GM12878 (cell line): ENCODE measurements at regions not wholly inside any gene's neighbourhood (a gene's known extent, or its start where the extent isn't known, plus 50 kb on each side); places are given as distances from the start of the nearest gene placed in this dataset.

Experiments used
- ATAC-seq: fragments of 200-7000 bp; cut with Tn5 transposase; 3 replicates; pipeline ENCODE4 v1.9.1; 2020; ENCODE audit warnings: mild to moderate bottlenecking, moderate library complexity
- BruUV-seq: library from RNA; stranded (reverse); fragments of 400-500 nt; replicated peaks from 2 replicates; lab custom pipeline; 2021; lab: Mats Ljungman, UMichigan
- CTCF ChIA-PET: fragments of 300-600 bp; sonication (Branson Sonifier 250); formaldehyde crosslinking; extraction: SDS; loops from one replicate; lab custom pipeline; 2021; ENCODE audit warnings: inconsistent platforms; lab: Yijun Ruan, JAX
- POLR2A ChIA-PET: fragments of 350-600 bp; formaldehyde crosslinking; extraction: SDS; loops from one replicate; lab custom pipeline; 2021; ENCODE audit warnings: inconsistent platforms; lab: Charles Lee
- RAD21 ChIA-PET: fragments of 300-600 bp; sonication (Branson Sonifier 250); formaldehyde crosslinking; loops from one replicate; lab custom pipeline; 2023; ENCODE audit warnings: antibody characterized with exemption; ENCODE audit not compliant: unreplicated experiment; lab: Charles Lee
- SMC1A ChIA-PET: fragments of 300-600 bp; sonication (Branson Sonifier 250); formaldehyde crosslinking; loops from one replicate; lab custom pipeline; 2023; ENCODE audit not compliant: unreplicated experiment, uncharacterized antibody; lab: Charles Lee
- DNase-seq: peaks from one replicate; pipeline ENCODE4 v3.0.0-alpha.2; 2011; ENCODE audit warnings: low read depth, low spot score
- FAIRE-seq: peaks from 3 replicates; lab custom pipeline; 2011; peaks lifted over from hg19 to GRCh38; lab: Jason Lieb, UNC
- H2AFZ ChIP-seq: 2 replicates; pipeline ENCODE4 v1.6.0; 2011; ENCODE audit warnings: low read depth, low read length, control low read depth; ENCODE audit not compliant: control insufficient read depth
- H3K27ac ChIP-seq: 2 replicates; pipeline ENCODE4 v1.5.1; 2011; ENCODE audit warnings: control low read depth; ENCODE audit not compliant: control insufficient read depth, insufficient read depth
- H3K27me3 ChIP-seq, 2 experiments: replicated peaks in 1 of 2; 2 replicates each; pipeline versions ENCODE4 v1.6.0 to v1.6.1; 2011; ENCODE audit warnings: low read length in 1 of 2; ENCODE audit not compliant: control insufficient read depth in 2 of 2, insufficient read depth in 2 of 2
- H3K36me3 ChIP-seq, 2 experiments: 2 replicates each; pipeline ENCODE4 v1.5.1; 2011; ENCODE audit warnings: low read length in 1 of 2; ENCODE audit not compliant: control insufficient read depth in 2 of 2, insufficient read depth in 2 of 2
- H3K4me1 ChIP-seq: 2 replicates; pipeline ENCODE4 v1.6.1; 2011; ENCODE audit warnings: mild to moderate bottlenecking, low read length, moderate library complexity, mixed read lengths; ENCODE audit not compliant: control insufficient read depth, insufficient read depth
- H3K4me2 ChIP-seq: 2 replicates; pipeline ENCODE4 v1.6.0; 2011; ENCODE audit warnings: control low read depth; ENCODE audit not compliant: control insufficient read depth, insufficient read depth
- H3K4me3 ChIP-seq: fragments of 200-600 bp; sonication (generic); 2 replicates; pipeline ENCODE4 v1.5.1; 2016
- H3K79me2 ChIP-seq: 2 replicates; pipeline ENCODE4 v1.6.0; 2011; ENCODE audit warnings: low read length; ENCODE audit not compliant: control insufficient read depth, insufficient read depth
- H3K9ac ChIP-seq: 2 replicates; pipeline ENCODE4 v1.8.0; 2011; ENCODE audit warnings: low read length, control low read depth, mixed read lengths; ENCODE audit not compliant: control insufficient read depth, insufficient read depth
- H3K9me3 ChIP-seq: replicated peaks from 3 replicates; pipeline ENCODE4 v1.5.1; 2011; ENCODE audit warnings: mild to moderate bottlenecking, low read length; ENCODE audit not compliant: control insufficient read depth, insufficient read depth
- H4K20me1 ChIP-seq: 2 replicates; pipeline ENCODE4 v1.6.0; 2011; ENCODE audit not compliant: control insufficient read depth, insufficient read depth
- BRCA1 ChIP-seq: IDR thresholded peaks from 2 replicates; pipeline ENCODE4 v1.6.1; 2011; ENCODE audit warnings: low read depth, low read length, improper control_type of control experiment
- CBX5 ChIP-seq: sonication (generic); IDR thresholded peaks from 2 replicates; pipeline ENCODE4 v1.6.1; 2016; ENCODE audit warnings: low read depth, moderate library complexity, mild to moderate bottlenecking, inconsistent platforms
- MTA2 ChIP-seq: fragments of 450-650 bp; IDR thresholded peaks from 2 replicates; pipeline ENCODE4 v1.6.1; 2016; ENCODE audit warnings: low read depth, mild to moderate bottlenecking, moderate library complexity
- SMARCA5 ChIP-seq: fragments of 450-650 bp; IDR thresholded peaks from 2 replicates; pipeline ENCODE4 v1.6.1; 2017; ENCODE audit warnings: mild to moderate bottlenecking
- SREBF1 ChIP-seq: IDR thresholded peaks from 2 replicates; pipeline ENCODE4 v1.6.1; 2012; ENCODE audit warnings: mild to moderate bottlenecking, low read length
- TAF1 ChIP-seq: IDR thresholded peaks from 2 replicates; pipeline ENCODE4 v1.6.1; 2011; ENCODE audit warnings: mild to moderate bottlenecking, low read depth, low read length, borderline replicate concordance
- WGBS: methylation state at CpG from one replicate; pipeline ENCODE4 v1.1.6; 2016; ENCODE audit warnings: low lambda C conversion rate; ENCODE audit not compliant: insufficient replicate concordance, insufficient coverage; ENCODE audit errors: missing lambda C conversion rate; 5-methylcytosine and 5-hydroxymethylcytosine counted together
- in situ Hi-C: fragments of 300-500 bp; cut with MboI; formaldehyde crosslinking; loops from 9 replicates; pipeline ENCODE4 v1.14.3; 2018; ENCODE audit warnings: mixed read lengths
- intact Hi-C: fragments of 100-400 bp; cut with micrococcal nuclease; formaldehyde crosslinking; loops from one replicate; pipeline ENCODE4 v1.14.2; 2022; ENCODE audit not compliant: unreplicated experiment
- TF ChIP-seq, protein P1 (sequence below): fragments of 450-650 bp; IDR thresholded peaks from 2 replicates; pipeline ENCODE4 v1.6.1; 2017; ENCODE audit warnings: mild to moderate bottlenecking, moderate library complexity

DNA sequence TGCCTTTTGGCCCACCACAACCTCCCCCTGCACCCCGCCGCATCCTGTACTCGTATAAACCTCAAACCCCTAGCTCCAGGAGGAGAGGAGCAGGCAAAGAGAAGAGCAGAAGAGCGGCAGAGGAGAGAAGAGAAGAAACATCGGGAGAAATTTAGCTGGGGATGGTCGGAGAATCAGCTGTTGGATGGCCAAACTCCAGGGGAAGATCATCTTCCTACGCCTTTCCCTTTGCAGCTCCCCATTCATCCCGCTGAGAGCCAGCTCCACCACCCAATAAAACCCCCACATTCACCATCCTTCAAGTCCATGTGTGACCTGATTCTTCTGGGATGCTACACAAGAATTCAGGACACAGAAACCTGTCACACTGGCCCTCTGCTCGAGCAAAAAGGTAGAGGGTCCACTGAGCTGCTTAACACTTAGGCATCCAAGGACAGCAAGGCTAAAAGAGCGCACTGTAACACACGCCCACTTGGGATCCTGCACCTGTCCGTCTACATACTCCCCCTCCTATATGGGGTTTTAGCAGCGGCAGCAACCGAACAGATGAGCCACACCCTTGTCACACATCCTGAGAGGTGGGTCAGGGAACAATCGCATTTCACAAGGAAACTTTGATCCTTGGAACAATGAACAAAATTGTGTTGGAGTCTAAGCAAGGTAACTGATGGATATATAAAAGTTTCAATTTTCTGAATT is 51.6 kb upstream of the MIR17HG start:
- in situ Hi-C loops: no loop called here
- CTCF ChIA-PET: interaction anchor here (0.5 to 1.5 kb wide), 2 partner anchors 12 to 1584 kb away, joined by 3 to 5 read pairs; no protein-coding TSS in a partner anchor

DNA sequence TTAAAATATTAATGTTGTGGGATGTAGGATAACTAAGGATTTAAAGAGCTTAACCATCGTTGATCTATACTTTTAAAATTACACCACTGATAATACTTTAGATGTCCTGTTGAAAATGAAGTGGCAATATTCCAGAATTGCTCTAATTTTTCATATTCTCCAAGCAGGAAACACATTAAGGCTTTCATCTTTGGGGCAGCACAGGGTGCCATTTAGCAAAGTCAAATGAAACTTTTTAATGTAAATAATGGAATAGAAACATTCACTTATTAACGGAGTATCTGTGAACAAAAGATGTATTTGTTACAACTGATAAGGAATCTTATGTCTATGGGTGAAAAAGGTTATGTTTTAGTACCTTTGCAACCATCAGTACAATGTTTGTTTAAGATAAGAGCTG is 50.0 kb upstream of the MIR17HG start:
- intact Hi-C loops: no loop called here
- FAIRE-seq: no peak
- POLR2A ChIA-PET: no interaction called here

More for the DNA sequence above, 51.6 kb upstream of the MIR17HG start:
- Histone ChIP-seq H3K9me3 (no peaks in the 10 kb centered on the region; the same call in 2 of the 3 replicates), H3K27ac (no peak overlapping the region), H3K4me3 (no peak overlapping the region), H3K27me3 (no peaks in the 10 kb centered on the region), H3K4me2 (no peak overlapping the region), H4K20me1 (no peaks in the 10 kb centered on the region), H3K79me2 (no peaks in the 10 kb centered on the region), H3K9ac (no peak overlapping the region), H3K36me3 (no peaks in the 10 kb centered on the region), H3K4me1 (no peaks in the 10 kb centered on the region), H2AFZ (no peak overlapping the region)
- DNase-seq (no peak), ATAC-seq (no peak), FAIRE-seq (no peak)
- POLR2A ChIA-PET: no interaction called here
- RAD21 ChIA-PET: interaction anchor here (1.4 kb wide), 1 partner anchor 12 kb away, joined by 3 read pairs; no protein-coding TSS in a partner anchor
- BruUV-seq: no TSS peak
- intact Hi-C loops: no loop called here
- SMC1A ChIA-PET: interaction anchor here (1.1 kb wide), 1 partner anchor 18 kb away, joined by 3 read pairs; no protein-coding TSS in a partner anchor
- WGBS: 58% methylated on average over 15 of the region's 15 CpGs
- no peak for TF ChIP-seq SREBF1
- no peak for TF ChIP-seq BRCA1
- no peak for TF ChIP-seq SMARCA5
- no peak for TF ChIP-seq TAF1
- TF ChIP-seq MTA2: no peak

More for the DNA sequence above, 50.0 kb upstream of the MIR17HG start:
- DNase-seq: no peak
- Histone ChIP-seq H4K20me1 (no peaks in the 10 kb centered on the region), H2AFZ (no peak overlapping the region), H3K79me2 (no peaks in the 10 kb centered on the region), H3K36me3 (no peaks in the 10 kb centered on the region), H3K9ac (no peak overlapping the region), H3K4me1 (no peaks in the 10 kb centered on the region), H3K4me2 (no peak overlapping the region), H3K27me3 (no peaks in the 10 kb centered on the region), H3K27ac (no peak overlapping the region), H3K4me3 (no peak overlapping the region), H3K9me3 (no peaks in the 10 kb centered on the region; the same call in 2 of the 3 replicates)
- CTCF ChIA-PET: interaction anchor here (1.1 kb wide), 1 partner anchor 15 kb away, joined by 3 read pairs; no protein-coding TSS in a partner anchor
- SMC1A ChIA-PET: interaction anchor here (1.3 to 1.6 kb wide), 2 partner anchors 15 to 16 kb away, joined by 3 to 5 read pairs; no protein-coding TSS in a partner anchor
- BruUV-seq: no TSS peak
- RAD21 ChIA-PET: interaction anchor here (1.4 kb wide), 1 partner anchor 10 kb away, joined by 3 read pairs; no protein-coding TSS in a partner anchor
- in situ Hi-C loops: no loop called here
- 46% methylated on average over 2 of the region's 2 CpGs for WGBS
- TF ChIP-seq CBX5: no peak
- TF ChIP-seq, protein P1, sequence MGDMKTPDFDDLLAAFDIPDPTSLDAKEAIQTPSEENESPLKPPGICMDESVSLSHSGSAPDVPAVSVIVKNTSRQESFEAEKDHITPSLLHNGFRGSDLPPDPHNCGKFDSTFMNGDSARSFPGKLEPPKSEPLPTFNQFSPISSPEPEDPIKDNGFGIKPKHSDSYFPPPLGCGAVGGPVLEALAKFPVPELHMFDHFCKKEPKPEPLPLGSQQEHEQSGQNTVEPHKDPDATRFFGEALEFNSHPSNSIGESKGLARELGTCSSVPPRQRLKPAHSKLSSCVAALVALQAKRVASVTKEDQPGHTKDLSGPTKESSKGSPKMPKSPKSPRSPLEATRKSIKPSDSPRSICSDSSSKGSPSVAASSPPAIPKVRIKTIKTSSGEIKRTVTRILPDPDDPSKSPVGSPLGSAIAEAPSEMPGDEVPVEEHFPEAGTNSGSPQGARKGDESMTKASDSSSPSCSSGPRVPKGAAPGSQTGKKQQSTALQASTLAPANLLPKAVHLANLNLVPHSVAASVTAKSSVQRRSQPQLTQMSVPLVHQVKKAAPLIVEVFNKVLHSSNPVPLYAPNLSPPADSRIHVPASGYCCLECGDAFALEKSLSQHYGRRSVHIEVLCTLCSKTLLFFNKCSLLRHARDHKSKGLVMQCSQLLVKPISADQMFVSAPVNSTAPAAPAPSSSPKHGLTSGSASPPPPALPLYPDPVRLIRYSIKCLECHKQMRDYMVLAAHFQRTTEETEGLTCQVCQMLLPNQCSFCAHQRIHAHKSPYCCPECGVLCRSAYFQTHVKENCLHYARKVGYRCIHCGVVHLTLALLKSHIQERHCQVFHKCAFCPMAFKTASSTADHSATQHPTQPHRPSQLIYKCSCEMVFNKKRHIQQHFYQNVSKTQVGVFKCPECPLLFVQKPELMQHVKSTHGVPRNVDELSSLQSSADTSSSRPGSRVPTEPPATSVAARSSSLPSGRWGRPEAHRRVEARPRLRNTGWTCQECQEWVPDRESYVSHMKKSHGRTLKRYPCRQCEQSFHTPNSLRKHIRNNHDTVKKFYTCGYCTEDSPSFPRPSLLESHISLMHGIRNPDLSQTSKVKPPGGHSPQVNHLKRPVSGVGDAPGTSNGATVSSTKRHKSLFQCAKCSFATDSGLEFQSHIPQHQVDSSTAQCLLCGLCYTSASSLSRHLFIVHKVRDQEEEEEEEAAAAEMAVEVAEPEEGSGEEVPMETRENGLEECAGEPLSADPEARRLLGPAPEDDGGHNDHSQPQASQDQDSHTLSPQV: no peak
- ATAC-seq: no peak
